GM21447 (cell line): ENCODE measurements at regions not wholly inside any gene's neighbourhood (a gene's known extent, or its start where the extent isn't known, plus 50 kb on each side); places are given as distances from the start of the nearest gene placed in this dataset.

Experiments
- ATAC-seq: cut with Tn5 transposase; IDR thresholded peaks from one replicate; pipeline ENCODE4 v1.9.1; 2021; ENCODE audit not compliant: unreplicated experiment

DNA sequence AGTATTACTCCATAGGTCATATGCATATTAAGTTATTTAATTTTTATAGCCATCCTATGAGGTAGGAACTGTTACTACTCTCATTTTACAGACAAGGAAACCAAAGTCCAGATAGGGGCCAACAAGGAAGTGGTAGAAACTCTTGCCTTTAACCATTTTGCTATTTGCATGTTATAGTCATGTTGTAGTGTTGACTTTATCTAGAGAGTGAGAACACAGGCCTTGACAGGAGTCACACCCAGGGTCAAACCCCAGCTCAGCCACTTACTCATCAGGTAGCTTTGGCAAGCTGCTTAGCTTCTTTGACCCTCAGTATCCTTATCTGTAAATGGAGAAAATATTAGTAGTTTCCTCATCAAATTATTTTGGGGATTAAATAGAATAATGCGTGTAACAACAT is 156.2 kb downstream of the CAND1 start:
- no peak for ATAC-seq

DNA sequence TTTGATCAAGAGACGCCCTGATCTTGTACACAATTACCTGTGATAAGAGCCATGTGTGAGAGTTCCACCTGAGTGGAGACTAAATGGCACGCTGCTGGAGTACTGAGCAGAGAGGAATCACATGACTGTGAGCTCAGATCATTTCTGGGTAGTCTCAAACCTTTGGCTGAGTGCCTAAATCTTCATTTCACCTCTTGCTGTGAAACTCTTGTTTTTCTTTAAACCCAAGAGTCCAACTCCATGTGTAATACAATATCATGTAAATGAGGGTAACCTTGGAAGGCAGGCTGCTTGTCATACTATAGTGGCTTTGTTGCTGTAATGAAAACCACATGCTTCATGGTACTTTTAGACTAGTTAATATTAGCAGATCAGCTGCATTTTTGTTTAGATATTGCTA is 156.9 kb downstream of the CAND1 start:
- no peak for ATAC-seq

DNA sequence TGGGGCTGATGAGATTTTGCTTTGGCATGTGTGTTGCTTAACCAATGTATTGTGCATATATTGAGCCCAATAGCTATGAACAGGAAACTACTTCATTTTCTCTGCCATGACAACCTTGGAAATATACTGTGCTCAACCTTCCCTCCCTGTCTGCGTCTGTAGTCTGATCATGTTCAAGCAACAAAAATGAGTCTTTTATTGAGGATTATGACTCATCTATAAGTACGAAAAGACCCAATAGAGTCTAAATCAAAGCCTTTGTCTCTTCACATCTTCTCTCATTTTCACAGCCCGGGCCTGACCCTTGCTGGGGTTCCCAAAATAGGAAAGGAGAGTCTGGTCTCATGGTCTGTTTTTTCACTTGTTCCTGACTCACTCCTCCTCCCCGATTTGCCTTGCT is 158.2 kb downstream of the CAND1 start:
- ATAC-seq: no peak

DNA sequence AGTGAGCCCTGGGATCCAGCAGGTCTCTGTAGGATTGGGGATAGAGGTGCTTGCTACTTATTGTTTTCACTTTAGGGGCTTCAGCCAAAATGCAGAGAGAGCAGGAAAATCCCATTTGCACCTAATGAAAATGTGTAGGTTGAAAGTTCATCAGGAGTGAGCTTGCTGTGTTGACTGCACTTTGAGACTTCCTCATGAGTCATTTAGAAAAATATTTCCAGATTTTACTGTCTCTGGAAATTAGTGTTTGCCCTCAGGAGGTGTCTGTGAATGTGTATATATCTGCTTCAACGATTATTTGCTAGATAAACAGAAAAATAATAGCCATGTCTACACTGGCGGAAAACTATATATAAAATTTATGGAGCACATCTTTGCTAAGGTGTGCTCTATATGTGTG is 159.3 kb downstream of the CAND1 start:
- no peak for ATAC-seq

DNA sequence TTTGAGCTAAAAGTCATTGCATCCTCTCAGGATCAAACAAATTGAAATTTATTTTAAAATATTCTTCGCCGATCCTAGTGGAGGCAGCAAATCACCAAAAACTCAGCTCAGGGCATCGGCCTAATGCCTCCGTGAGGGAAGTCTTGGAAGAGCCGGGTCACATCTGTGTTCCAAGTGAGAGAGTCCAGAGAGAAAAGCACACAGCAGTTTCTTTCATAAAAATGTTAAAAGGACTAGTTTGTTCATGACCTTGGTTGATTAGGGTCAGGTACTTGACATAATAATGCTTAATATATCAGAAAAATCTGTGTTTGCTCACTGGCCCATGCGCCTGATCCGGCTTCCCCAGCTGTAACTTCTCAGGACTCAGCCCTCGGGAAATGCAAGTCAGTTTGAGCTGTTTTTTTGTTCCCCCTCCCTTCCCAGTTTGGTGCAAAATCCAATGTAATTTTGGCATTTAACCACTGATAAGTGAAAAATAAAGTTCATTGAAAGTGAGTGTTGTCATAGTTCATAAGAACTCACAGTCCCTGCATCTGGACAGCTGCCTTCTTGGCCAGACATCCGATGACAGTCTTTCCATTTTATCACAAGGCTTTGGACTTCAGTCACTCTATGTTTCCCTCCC is 161.7 kb downstream of the CAND1 start:
- no peak for ATAC-seq

DNA sequence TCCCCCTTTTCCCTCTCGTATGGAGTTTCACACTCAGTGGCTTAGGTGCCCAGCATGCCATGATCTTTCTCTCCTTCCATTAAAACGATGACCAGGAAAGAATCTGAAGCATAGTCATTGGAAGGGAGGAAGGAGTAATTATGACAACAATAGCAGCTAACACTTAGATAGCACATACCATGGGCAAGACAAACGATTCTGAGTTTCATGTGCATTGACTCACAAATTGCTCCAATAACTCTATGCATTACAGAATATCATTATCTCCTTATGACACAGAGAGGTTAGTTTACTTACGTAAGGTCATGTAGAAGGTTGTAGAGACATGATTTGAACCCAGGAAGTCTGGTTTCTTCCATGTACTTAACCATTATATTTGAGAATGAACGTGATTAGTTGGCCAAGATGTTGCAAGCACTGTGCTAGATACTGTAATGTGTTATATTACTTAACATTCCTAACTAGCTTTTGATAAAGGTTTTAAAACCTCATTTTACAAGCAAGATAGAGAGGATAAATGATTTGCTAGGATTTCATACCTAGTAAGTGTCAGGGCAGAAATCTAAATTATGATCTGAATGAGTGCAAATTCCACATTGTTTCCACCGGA is 162.4 kb downstream of the CAND1 start:
- ATAC-seq: no peak

DNA sequence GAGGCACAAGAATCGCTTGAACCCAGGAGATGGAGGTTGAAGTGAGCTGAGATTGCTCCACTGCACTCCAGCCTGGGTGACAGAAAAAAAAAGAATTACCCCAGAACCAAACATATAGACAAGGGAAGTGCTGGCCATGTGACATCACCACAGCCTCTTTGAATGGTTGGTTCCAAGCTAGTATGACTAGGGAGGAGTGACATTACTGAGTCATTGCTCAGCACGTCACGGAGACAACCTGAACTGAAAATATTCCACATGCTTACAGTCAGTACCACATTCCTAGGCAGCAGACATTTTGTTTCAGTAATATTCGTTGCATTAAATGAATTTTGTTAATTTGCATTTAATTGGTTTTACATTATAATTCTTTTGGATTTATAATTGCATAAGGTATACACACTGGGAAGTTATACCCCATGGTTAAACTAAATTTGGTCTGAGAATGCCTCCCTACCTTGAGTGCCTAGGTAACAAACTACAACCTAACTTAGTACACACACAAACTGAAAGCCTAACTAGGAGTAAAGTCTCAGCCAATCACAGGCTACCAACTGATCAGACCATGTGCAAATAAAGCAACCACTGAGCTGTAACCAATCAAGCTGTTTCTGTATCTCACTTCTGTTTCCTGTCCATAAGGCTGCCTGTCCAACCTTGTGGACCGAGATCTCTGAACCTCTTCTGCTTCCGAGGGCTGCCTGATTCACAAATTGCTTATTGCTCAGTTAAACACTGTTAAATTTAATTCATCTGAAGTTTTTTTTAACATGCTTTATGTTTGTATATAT is 164.4 kb downstream of the CAND1 start:
- peak; percentile 75 for ATAC-seq

DNA sequence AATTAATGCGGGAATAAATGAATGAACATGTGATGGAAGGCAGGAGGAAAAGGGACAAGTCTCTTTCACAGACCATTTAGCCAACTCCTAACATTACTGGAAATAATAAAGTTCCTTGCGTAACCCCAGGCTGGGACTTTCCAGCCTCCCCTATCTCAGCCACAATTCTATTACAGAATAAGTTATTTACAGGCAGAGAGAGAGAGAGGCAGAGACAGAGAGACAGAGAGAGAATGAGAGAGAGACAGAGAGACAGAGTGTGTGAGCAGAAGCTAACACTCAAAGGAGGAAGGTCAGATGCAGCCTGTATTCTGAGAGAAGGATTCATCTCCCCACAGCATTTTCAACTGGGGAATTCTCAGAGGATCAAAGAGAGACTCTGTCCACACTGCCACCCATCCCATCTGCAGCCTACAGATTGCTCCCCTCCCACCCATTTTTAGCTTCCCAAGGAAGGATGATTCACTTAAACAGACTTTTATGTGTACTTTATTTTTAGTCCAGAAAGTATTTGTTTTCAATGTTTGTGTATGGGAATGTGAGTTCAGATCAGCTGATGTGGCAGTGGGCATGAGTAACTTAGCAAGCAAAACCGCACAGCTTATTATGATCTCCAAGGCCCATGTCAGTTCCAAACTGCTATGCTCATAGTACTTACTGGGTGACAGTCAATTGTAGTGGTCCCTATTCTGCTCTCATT is 165.7 kb downstream of the CAND1 start:
- ATAC-seq: no peak

DNA sequence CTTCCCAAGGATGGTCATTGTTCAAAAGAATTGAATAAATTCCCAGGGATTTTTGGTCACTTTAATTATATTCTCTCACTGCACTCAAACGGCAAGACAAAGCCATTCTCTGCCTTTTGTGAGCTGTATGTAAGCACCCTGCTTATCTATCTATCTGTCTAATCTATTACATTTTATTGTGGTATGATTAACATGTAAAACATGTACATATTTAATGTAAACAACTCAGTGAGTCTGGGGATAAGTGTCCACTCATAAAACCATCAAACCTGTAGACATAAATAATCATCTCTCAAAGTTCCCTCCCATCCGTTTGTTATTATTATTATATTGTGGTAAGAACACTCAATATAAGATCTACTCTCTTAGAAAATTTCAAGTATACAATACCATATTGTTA is 167.1 kb downstream of the CAND1 start:
- no peak for ATAC-seq

DNA sequence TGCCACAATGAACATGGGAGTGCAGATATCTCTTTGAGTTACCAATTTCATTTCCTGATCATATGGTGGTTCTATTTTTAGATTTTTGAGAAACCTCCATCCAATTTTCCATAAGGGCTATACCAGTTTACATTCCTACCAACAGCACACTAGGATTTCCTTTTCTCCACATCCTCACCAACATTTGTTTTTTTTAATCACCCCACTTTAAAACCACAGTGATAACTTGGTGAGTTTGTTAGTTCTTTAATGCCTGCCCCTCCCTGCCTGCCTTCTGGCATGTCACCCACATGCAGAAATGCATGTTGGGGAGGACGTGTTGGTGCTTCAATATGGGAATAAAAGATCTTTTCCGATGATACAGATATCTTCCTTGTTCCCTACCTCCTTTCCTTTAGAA is 167.9 kb downstream of the CAND1 start:
- no peak for ATAC-seq

DNA sequence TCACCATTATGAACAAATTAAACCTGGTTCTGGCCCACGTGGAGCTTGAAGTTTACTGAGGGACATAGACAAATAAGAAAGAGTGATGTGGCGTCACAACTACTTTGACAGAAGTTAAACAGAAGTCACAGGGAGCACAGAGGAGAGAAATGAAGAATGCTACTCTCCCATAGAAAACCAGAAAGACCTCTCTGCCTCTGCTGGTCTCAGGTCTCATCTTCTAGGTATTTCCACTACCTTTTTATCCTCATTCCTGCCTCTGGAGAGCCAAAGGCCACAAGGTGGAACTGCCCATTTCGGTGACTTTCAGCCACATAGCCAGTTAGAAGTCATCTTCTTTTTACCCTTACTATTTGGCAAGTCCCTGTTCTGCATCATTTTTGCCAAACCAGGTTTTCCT is 170.5 kb downstream of the CAND1 start:
- ATAC-seq: no peak

DNA sequence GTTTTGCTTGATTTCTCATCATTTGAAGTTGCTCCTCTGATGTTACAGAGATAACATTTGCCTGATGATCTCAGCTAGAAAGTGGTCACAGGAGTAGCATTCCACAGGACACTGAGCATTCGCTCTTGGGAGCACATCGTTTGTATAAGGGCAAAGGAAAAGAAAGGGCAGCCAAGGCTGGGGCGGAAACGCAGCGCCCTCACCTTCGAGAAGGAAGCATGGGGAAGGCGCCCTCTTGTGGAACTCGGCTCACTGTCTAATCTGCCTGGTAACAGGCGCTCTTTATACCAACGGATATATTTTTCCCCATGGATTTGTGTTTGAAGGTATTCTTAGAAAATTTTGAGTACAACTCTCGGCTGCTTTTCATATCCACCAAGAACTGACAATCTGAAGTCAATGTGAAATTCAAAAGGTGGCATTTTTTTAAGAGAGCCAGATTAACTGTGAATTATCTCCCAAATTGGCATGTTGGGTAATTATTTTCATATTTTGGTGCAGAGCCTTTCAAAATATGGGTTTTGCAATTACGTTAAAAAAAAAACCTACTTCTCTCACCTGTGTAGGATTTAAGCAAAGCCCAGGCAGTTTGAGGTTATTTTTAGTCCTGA is 172.7 kb downstream of the CAND1 start:
- ATAC-seq: peak; percentile 94

DNA sequence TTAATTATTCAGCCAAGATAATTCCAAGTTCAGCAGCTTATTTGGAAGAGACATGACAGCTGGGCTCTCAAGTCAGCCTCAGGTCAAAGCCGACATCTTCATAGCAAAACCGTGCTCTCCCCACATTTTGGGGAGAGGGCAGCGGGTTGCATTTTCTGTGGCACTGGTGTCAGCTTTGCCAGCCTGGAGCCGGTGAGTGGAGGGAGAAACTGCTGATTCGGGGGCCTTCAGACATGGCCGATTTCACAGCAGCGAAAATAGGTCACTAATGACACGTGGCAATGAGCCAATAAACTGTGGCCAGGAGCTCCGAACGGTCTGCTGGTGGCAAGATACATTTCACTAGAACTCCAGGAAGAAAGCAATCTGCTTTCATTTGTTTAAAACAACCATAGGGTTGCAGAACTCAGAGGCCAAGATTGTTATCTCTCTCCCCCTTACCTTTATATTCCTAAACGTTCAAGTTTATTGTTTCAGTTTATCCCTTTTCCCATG is 173.2 kb downstream of the CAND1 start:
- no peak for ATAC-seq

DNA sequence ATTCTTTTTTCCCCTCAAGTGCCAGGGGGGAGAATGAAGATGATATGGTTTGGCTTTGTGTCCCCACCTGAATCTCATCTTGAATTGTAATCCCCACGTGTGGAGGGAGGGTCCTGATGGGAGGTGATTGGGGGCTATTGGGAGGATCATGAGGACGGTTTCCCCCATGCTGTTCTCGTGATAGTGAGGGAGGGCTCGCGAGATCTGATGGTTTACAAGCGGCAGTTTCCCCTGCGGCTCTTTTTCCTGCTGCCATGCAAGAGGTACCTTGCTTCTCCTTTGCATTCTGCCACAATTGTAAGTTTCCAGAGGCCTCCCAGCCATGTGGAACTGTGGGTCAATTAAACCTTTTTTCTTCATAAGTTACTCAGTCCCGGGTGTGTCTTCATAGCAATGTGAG is 173.7 kb downstream of the CAND1 start:
- no peak for ATAC-seq

DNA sequence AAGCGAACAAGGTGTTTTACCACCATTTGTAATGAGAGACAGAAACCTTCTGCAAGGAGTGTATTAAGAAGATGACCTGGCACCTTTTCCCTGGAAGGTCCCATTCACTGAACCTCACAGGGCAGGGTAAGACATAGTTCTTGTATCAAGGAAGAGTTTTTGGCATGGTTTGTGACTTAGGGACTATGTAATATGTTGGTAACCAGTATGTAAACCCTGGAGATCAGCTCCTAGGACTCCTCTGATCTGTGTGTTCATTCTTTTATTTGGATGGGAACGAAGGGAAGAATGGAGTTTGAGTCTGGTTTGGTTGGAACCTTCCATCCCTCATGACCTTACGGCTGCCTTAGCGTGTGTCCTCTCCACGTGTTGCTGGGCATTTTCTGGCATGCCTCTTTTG is 175.4 kb downstream of the CAND1 start:
- ATAC-seq: no peak

DNA sequence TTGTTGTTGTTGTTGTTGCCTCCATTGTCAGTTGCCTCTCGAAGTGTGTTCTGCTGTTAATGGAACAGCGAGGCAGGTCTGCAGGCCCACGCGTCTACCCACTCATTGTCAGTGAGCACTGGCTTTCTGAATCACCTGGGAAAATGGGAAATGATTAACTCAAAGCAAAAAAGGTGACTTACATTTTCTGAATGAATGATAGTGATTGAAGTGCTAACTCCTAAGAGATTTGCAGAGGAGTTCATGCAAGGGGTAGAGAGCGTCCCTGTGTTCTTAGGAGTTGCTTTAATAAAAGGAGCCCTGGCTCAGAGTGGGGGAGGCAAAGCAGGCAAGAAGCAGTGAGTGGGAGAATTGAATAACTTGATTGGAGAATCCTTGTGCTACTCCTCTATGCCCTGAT is 177.6 kb downstream of the CAND1 start:
- no peak for ATAC-seq

DNA sequence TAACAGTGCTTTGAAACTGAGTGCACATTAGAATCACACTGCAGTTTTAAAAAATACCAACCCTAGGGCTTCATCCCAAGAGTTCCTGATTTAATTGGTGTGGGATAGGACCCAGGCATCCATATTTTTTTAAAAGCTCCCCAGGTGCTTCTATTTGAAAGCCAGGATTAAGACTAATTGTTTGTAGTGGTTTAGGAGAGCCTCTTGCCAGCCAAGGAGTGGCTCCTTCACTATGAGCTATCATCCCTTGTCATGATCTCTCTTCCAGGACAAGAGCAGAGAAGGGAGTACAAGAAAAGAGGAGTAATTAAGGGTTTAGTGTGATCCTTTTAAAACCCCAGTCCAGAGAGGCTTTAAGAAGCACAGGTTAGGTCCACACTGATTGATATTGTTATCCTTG is 178.0 kb downstream of the CAND1 start:
- ATAC-seq: no peak

DNA sequence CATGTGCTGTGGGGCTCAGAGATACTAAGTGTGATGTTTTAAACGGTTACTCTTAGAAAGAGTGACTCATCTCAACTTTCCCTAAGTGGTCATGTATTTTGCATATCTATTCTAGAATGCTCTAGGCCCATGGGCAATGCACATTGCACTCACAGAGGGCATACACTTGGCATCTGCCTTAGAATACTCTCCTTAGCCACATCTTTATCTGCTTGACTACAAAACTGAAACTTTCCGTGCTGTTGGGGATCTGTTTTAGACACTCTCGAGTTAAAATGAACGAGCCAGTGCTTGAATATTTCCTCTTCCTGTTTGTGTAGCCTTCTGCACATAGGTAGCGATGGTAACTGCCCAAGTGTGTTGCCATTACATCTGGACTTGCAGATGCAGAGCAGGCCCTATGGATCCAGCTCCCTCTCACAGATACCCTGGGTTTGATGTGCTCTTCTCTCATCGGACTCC is 180.5 kb downstream of the CAND1 start:
- peak; percentile 78 for ATAC-seq

DNA sequence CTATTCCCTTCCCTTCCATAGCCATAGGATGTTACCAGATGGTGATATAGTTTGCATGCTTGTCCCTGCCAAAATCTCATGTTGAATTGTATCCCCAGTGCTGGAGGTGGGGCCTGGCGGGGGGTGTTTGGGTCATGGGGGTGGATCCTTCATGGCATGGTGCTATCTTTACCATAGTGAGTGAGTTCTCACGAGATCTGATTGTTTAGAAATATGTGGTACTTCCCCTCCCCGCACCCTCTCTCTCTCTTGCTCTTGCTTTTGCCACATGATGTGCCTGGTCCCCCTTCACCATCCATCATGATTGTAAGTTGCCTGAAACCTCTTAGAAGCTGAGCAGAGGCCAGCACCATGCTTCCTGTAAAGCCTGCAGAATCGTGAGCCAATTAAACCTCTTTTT is 181.3 kb downstream of the CAND1 start:
- no peak for ATAC-seq

DNA sequence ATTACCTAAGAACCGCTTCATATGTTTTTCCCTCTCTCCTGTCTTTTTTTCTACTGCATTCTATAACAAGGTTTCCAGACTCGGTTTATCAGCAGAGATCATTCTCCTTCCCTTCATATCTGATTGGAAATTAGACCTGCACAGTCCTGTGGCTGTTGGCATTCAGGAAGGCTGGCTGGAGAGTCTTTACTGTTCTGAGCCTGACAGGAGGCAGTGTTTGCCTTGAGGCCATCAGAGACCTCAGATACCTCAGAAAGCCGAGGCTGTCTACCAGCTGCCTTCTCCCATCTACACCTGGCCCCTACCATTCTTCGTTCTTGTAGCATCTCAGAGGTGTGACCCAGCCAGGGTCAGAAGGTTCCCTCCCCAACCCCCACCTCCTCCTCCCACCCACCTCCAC is 182.0 kb downstream of the CAND1 start:
- no peak for ATAC-seq

DNA sequence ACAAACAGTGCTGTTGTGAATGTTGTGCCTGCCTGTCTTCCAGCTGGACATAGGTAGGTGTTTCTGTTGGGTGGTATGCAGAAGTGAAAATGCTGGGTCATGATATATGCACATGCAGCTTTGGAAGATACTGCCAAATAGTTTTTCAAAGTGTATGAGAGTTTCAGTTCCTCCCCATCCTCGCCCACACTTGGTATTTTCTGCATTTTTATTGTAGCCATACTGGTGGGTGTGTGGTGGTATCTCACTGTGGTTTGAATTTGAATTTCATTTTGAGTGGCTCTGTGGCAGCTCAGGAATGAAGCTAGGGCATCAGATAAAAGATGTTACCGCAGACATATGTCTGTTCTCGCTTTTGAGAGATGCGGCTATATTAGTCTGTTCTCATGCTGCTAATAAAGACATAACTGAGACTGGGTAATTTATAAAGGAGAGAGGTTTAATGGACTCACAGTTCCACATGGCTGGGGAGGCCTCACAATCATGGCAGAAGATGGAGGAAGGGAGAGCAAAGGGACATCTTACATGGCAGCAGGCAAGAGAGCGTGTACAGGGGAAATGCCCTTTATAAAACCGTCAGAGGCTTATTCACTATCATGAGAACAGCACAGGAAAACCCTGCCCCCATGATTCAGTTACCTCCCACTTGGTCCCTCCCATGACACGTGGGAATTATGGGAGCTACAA is 183.1 kb downstream of the CAND1 start:
- peak; percentile 63 for ATAC-seq
